ENCODE measurements at regions not wholly inside any gene's neighbourhood (a gene's known extent, or its start where the extent isn't known, plus 50 kb on each side); places are given as distances from the start of the nearest gene placed in this dataset.

DNA sequence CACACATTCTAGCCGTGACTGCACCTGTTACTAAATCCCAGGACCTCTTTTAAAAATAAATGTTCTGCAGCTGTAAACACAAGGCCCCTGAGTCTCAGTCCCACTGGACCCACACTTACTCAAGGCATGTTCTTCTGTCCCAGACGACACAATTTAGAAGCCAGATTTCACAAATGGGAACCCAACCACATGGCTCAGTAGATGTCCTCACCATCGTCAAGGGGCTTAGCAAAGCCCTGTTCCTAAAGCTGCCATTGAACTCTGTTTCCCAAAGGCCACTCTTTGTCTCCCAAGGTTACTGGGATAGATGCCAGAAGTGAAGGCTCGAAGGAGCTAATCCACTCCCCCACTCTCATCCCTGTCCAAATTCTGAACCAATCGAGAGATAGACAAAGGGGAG, 301.0 kb downstream of the GALR1 start:
- TF ChIP-seq, protein P1, sequence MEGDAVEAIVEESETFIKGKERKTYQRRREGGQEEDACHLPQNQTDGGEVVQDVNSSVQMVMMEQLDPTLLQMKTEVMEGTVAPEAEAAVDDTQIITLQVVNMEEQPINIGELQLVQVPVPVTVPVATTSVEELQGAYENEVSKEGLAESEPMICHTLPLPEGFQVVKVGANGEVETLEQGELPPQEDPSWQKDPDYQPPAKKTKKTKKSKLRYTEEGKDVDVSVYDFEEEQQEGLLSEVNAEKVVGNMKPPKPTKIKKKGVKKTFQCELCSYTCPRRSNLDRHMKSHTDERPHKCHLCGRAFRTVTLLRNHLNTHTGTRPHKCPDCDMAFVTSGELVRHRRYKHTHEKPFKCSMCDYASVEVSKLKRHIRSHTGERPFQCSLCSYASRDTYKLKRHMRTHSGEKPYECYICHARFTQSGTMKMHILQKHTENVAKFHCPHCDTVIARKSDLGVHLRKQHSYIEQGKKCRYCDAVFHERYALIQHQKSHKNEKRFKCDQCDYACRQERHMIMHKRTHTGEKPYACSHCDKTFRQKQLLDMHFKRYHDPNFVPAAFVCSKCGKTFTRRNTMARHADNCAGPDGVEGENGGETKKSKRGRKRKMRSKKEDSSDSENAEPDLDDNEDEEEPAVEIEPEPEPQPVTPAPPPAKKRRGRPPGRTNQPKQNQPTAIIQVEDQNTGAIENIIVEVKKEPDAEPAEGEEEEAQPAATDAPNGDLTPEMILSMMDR (IDR thresholded peaks at IDR 0.05): no peak
- DNase-seq (ENCODE audit: low spot score): no peak
- no peak overlapping the region for H3K4me3 ChIP-seq
- H3K27ac ChIP-seq: no peak overlapping the region

DNA sequence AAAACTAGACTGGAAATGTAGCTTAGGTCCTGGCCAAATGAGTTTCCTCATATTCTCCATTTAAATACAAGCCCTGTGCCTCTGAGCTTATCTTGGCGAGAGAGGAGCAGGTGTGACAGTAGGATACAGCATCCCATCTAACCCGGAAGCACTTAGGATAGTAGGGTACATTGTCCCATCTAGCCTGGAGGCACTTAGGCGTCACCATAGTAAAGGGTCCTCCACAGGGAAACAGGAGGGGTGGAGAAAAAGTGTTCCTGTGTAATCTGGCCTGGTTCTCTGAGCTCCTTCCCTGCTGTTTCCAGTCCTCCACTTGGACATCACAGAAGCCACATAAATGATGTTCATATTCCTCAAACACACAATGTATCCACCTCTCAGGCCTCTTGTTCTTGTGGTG, 301.4 kb downstream of the GALR1 start:
- no peak for DNase-seq (ENCODE audit: low spot score)
- TF ChIP-seq, protein P1 (IDR thresholded peaks at IDR 0.05): no peak
- Histone ChIP-seq H3K4me3 (no peak overlapping the region), H3K27ac (no peak overlapping the region)

DNA sequence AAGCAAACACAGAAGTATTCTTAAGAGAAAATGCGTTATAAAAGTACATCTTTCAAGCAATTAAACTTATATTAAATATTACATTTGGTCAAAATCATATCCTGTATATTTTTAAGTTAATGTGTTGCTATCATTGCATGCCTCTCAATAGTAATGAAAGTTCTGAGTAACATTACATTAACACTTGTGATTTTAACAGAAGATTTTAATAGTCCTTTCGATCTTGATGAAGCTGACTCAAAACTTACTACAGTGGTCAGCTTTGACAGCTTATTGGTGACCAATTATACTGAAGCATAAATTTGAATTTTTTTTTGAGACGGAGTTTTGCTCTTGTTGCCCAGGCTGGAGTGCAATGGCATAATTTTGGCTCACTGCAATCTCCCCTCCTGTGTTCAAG, 303.3 kb downstream of the GALR1 start:
- no peak overlapping the region for H3K27ac ChIP-seq
- no peak overlapping the region for H3K4me3 ChIP-seq
- DNase-seq (ENCODE audit: low spot score): no peak
- TF ChIP-seq, protein P1 (IDR thresholded peaks at IDR 0.05): no peak

DNA sequence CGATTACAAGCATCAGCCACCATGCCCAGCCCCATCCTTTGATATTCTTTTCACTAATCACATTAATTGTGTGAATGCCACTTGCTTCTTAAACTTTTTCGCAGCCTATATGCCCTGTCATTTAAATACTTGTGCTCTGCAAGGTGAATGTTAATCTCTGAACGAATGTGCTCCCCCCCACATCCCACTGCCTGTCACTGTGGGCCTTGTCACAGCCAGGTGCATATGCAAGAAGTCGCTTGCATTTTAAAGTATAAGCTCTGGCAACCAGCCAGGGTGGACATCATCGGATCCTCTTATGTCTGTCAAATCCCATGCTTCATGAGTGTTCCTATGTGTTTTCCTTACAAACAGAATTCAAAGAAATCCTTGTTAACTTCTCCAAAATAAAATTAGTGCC, 304.4 kb downstream of the GALR1 start:
- H3K27ac ChIP-seq: no peak overlapping the region
- no peak overlapping the region for H3K4me3 ChIP-seq
- no peak for DNase-seq (ENCODE audit: low spot score)
- TF ChIP-seq, protein P1 (IDR thresholded peaks at IDR 0.05): no peak

DNA sequence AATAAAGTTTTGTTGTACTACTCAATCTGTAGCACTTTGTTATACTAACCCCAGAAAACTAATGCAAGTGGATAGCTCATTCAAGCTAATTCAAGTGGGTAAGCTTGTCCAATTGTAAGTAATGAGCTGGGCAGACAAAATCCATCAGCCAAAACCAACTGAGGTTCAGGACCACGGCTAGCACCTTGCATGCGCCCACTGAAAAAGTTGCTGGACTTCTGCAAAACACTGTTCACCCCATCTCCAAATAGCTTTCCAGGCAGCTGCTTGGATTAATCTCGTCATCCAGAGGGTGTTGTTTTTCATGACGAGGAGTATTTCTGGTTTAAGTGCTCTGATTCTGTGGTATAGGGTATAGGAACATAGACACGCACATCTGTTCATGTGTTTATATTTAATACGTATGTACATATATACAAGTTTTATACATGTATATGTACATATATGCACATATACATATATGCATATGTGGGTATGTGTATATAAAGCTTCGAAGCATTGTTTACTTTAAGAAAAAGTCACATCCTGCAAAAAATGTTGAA, 307.5 kb downstream of the GALR1 start:
- TF ChIP-seq, protein P1 (IDR thresholded peaks at IDR 0.05): no peak
- H3K4me3 ChIP-seq: no peak overlapping the region
- H3K27ac ChIP-seq: no peak overlapping the region
- no peak for DNase-seq (ENCODE audit: low spot score)

- H3K27ac ChIP-seq: no peak overlapping the region
- H3K4me3 ChIP-seq: no peak overlapping the region
- no peak for DNase-seq (ENCODE audit: low spot score)
- TF ChIP-seq, protein P1 (IDR thresholded peaks at IDR 0.05): no peak
These were observed 309.7 kb downstream of the GALR1 start for GRCh38 chr18:77559274-77559910.

GRCh38 chr18:77560341-77560992, 310.8 kb downstream of the GALR1 start:
- TF ChIP-seq, protein P1 (IDR thresholded peaks at IDR 0.05): no peak
- DNase-seq (ENCODE audit: low spot score): no peak
- H3K4me3 ChIP-seq: no peak overlapping the region
- H3K27ac ChIP-seq: no peak overlapping the region

All from coronary artery (tissue), 2 donors.